ENCODE measurements at regions not wholly inside any gene's neighbourhood (a gene's known extent, or its start where the extent isn't known, plus 50 kb on each side); places are given as distances from the start of the nearest gene placed in this dataset.
"Not testable (repeated sequence)": the region's sequence is repeated elsewhere in the genome, so short reads cannot be mapped to it uniquely, and the experiment has no call there.

DNA sequence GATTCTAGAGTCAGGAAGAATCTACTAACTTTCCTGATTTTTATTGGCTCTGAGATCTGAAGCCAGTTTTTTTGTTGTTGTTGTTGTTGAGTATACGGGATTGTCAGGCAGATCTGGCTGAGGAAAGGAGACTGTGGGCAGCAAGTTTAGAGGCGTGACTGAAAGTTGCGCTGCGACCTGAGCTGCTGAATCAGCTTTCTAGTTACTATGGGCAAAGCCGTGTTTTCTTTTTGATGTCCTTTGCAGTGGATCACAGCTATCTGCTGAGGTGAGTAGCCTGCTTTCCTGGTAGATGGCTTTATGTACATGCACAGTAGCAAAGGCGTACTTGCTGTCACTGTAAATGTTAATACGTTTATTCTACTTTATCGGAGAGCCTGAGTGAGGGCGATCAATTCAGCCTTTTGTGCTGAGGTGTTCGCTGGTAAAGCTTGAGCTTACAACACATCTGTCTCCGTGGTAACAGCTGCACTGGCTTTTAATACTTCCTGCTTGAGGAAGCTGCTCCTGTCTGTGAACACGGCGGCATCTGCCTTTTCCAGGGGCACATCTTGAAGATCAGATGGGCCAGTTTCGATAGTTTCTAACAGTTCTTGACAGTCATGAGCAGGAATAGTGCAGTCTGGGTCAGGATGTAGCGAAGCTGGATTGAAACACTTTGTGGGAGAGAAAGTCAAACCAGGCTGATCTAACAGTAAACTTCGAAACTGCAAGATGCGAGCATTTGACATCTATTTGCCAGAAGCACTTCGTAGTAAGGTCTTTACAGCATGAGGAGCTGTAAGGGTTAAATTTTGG lies 118.9 kb downstream of the UNC93B1 start:
- DNase-seq; H3K27ac ChIP-seq; H3K36me3 ChIP-seq; H3K9me3 ChIP-seq (ENCODE audit: severe bottlenecking); H3K4me3 ChIP-seq (ENCODE audit: low read depth, low read length); H3K27me3 ChIP-seq (ENCODE audit: insufficient read depth, low read depth, severe bottlenecking): not testable (repeated sequence)

DNA sequence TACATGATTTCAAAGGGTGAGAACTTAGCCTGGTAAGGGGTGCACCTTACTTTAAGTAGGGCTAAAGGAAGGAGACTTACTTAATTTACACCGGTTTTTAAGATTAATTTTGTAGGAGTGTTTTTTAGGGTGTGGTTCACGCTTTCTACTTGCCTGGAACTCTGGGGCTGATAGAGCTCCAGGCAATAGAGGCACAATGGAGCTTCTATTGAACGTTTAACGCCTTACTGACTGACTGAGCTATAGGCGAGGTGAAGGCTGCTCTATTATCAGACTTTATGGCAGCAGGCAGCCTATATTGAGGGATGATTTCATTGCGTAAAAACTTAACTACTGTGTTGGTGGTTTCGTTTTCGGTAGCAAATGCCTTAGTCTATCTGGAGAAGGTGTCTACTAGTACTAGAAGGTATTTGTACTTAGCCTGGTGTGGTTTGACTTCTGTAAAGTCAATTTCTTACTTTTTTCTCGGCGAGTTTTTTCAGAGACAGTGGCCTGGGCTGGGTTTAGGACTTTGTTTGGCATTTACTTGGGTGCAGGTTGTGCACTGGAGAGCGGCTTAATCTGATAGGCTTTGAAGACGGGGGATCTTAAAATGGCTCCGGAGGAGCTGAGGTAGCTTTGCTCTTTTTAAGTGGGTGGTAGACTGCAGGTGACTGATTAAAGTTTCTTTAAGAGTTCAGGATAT lies 119.7 kb downstream of the UNC93B1 start:
- DNase-seq; H3K36me3 ChIP-seq; H3K9me3 ChIP-seq (ENCODE audit: severe bottlenecking); H3K27me3 ChIP-seq (ENCODE audit: insufficient read depth, low read depth, severe bottlenecking); H3K4me3 ChIP-seq (ENCODE audit: low read depth, low read length); H3K27ac ChIP-seq: not testable (repeated sequence)

DNA sequence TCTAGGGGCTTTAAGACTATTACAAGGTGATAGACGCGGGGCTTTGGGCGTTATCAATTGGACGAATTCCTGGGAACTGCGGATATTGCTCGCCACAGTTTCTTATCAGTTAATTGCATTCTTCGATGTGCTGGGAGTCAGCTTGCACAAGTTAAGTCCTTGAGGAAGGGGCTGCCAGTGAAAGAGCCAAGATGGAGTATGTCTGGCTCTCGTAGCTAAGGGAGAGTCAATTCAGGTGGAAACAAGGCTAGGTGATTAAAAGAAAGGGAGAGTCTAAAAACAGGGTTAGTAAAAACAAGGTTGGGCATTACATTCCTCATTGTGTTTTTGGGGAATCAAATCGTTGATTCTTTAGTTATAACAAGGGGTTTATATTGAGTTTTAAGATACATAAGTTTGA lies 121.6 kb downstream of the UNC93B1 start:
- not testable (repeated sequence) for DNase-seq; H3K9me3 ChIP-seq (ENCODE audit: severe bottlenecking); H3K4me3 ChIP-seq (ENCODE audit: low read depth, low read length); H3K27ac ChIP-seq; H3K36me3 ChIP-seq; H3K27me3 ChIP-seq (ENCODE audit: insufficient read depth, low read depth, severe bottlenecking)

DNA sequence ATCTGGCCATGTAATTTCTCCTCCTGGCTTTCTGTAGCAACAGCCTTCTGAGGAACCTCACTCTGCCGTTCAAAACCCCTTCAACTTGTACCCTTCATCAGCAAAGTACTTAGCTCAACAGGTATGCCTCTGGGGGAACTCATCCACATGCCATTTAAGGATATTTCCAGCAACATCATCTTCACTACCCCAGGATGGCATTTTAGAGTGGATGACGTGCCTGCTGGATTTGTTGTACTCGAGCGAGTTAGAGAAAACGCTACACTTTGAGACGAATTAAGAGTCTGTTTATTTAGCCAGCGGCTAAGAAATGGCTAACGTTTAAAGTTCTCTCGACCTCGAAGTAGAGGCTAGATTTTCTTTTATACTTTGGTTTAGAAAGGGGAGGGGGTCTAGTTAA lies 122.1 kb downstream of the UNC93B1 start:
- not testable (repeated sequence) for H3K4me3 ChIP-seq (ENCODE audit: low read depth, low read length); H3K27ac ChIP-seq; DNase-seq; H3K27me3 ChIP-seq (ENCODE audit: insufficient read depth, low read depth, severe bottlenecking); H3K9me3 ChIP-seq (ENCODE audit: severe bottlenecking); H3K36me3 ChIP-seq

DNA sequence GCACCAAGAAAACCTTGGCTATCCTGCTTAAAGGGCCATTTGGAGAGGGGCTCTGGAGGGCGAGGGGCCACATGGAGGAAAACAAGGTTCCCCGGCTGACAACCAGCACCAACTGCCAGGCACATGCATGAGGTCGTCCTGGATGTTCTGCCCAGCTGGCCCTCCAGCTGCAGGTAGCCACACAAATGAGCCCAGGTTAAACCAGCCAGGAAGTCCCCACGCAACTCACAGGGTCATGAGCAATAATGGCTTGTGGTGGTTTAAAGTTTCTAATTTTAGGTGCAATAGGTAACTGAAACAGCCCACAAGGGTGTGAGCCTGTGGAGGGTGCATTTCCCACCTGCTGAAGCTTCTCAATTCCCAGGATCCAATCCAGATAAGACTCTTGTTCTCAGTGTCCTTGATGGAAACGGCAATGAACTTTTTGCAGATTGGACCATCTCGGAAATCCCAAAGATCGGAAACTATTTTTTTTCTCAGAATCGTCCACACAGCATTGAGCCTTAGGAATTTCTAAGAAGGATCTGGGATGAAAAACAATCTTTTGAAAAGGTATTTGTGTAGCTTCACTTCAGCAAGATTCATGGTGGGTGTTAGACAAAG lies 123.2 kb downstream of the UNC93B1 start:
- H3K27ac ChIP-seq; H3K36me3 ChIP-seq; H3K9me3 ChIP-seq (ENCODE audit: severe bottlenecking); H3K27me3 ChIP-seq (ENCODE audit: insufficient read depth, low read depth, severe bottlenecking); DNase-seq; H3K4me3 ChIP-seq (ENCODE audit: low read depth, low read length): not testable (repeated sequence)

DNA sequence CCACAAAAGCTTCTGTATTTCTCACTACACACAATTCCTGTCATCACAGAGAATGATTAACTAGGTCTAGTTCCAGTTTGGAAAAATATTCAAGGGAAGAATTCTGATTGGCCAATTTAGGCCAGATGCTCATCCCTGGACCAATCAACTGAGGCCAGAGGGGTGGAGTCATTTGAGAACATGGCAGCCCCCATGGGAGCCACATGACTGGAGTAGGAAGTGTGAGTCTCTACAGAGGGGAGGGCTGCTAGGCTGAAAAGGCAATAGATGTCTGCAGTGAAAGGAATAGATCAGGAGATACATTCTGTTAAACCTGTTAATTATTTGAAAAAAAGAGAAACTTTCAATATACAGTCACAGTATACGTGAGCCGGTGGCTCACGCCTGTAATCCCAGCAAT lies 125.2 kb downstream of the UNC93B1 start:
- not testable (repeated sequence) for H3K9me3 ChIP-seq (ENCODE audit: severe bottlenecking); DNase-seq; H3K36me3 ChIP-seq; H3K27me3 ChIP-seq (ENCODE audit: insufficient read depth, low read depth, severe bottlenecking); H3K4me3 ChIP-seq (ENCODE audit: low read depth, low read length); H3K27ac ChIP-seq

DNA sequence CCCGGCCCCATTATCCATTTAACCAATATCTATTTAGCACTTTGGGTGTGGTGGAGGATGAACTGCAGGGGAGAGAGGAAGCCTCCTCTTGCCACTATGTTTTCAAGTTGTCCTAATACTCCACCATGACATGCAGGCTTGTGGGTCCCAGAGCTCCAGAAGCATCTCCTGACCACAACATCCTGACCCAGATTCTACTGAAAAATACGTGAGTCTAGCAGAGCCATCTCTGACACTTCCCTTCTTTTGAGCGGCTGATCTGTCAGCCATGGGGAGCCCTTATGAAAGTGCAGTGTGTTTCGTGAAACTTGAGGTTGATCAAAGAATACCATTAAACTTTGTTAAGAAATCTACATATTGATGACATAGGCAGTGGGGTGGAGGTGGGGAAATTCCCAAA lies 126.6 kb downstream of the UNC93B1 start:
- not testable (repeated sequence) for H3K27ac ChIP-seq; H3K4me3 ChIP-seq (ENCODE audit: low read depth, low read length); DNase-seq; H3K36me3 ChIP-seq; H3K27me3 ChIP-seq (ENCODE audit: insufficient read depth, low read depth, severe bottlenecking); H3K9me3 ChIP-seq (ENCODE audit: severe bottlenecking)

DNA sequence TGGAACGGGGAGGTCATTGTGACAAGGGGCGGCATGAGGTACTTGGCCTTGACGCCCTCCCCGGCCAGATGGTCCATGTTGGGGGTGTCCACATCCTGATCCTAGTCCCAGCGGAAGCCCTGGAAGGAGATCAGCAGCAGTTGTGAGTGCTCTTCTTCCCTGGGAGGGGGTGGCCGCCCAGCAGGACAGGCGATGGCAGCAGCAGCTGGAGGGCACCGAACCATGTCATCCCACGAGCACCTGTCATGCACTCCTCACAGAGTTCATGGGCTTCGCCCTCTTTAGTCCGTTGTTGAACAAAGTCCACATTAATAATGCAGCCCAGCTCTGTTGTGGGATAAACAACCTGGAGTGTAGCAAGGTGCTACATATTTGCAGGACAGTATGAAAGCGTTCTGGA lies 130.7 kb downstream of the UNC93B1 start:
- peak; percentile 93 for DNase-seq
- H3K36me3 ChIP-seq; H3K4me3 ChIP-seq (ENCODE audit: low read depth, low read length); H3K9me3 ChIP-seq (ENCODE audit: severe bottlenecking); H3K27me3 ChIP-seq (ENCODE audit: insufficient read depth, low read depth, severe bottlenecking): not testable (repeated sequence)
- peak overlapping the region; percentile 40 for H3K27ac ChIP-seq

DNA sequence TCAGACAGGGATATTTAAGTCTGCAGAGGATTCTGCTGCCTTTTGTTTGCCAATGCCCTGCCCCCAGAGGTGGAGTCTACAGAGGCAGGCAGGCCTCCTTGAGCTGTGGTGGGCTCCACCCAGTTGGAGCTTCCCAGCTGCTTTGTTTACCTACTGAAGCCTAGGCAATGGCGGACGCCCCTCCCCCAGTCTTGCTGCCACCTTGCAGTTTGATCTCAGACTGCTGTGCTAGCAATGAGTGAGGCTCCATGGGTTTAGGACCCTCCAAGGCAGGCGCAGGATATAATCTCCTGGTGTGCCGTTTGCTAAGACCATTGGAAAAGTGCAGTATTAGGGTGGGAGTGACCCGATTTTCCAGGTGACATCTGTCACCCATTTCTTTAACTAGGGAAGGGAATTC lies 132.7 kb downstream of the UNC93B1 start:
- DNase-seq, result peak; percentile 12
- not testable (repeated sequence) for H3K4me3 ChIP-seq (ENCODE audit: low read depth, low read length); H3K27ac ChIP-seq; H3K27me3 ChIP-seq (ENCODE audit: insufficient read depth, low read depth, severe bottlenecking); H3K36me3 ChIP-seq; H3K9me3 ChIP-seq (ENCODE audit: severe bottlenecking)

DNA sequence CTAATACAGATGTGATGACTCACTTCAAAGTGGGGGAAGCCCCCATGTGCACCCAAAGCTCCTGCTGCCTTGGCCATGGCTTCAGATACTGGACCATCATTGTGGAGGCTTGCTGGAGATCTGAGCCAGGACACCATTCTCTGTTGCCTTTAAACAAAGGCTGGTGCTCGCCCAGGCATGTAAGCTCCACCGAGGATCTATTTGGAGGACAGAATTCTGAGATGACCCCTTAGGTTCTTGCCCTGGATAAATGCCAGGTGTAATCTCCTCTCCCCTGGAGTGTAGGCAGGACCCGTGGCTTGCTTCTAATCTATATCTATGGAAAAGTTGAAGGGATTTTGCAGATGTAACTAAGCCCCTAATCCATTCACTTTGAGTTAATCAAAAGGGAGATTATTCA lies 141.0 kb downstream of the UNC93B1 start:
- H3K9me3 ChIP-seq (ENCODE audit: severe bottlenecking); H3K36me3 ChIP-seq; H3K27me3 ChIP-seq (ENCODE audit: insufficient read depth, low read depth, severe bottlenecking); H3K4me3 ChIP-seq (ENCODE audit: low read depth, low read length): not testable (repeated sequence)
- peak overlapping the region; percentile 62 for H3K27ac ChIP-seq
- peak; percentile 66 for DNase-seq

DNA sequence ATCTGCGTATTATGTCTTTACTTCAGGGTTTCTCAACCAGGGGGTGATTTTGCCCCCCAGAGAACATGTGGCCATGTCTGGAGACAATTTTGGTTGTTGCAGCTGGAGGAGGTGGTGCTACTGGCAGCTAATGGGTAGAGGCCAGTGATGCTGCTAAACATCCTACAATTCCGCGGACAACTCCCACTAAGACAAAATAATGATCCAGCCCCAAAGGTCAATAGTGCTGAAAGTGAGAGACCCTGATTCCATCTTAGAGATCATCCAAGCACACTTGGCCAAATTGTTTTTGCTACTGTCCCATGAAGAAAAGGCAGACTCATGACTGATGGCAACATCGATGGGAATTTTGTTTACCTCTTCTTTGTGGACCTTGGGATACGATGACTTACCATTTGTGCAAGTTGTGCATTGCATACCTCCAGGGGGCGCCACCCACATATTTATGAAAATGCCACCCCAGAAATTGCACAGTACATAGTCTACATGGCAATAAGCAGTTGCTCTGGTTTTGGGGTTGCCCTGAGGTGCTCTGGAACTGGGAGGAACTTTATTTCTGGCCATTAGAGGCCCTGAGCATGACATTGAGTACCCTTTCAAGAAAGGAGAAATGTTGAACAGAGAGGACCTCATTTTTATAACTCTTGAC lies 144.3 kb downstream of the UNC93B1 start:
- not testable (repeated sequence) for H3K9me3 ChIP-seq (ENCODE audit: severe bottlenecking); H3K27me3 ChIP-seq (ENCODE audit: insufficient read depth, low read depth, severe bottlenecking); H3K4me3 ChIP-seq (ENCODE audit: low read depth, low read length); H3K27ac ChIP-seq; H3K36me3 ChIP-seq
- peak; percentile 52 for DNase-seq

DNA sequence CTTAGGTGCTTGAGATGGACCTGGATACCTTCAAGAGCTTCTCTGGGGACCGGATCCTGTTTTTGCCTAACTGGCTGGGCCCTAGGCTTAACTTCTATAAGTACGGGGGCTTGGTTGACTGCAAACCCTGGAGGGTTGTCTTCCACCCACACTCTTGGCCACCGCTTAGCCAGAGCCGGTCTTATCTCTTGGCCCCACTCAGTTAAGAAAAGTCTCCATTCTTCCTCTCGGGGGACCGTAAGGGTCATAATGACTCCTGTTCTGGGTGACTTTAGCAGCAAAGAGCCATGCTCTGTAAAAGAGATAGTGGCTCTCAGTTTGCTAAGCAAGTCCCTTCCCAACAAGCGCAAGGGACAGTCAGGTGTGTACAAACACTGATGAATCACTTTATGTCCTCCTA lies 153.2 kb downstream of the UNC93B1 start:
- not testable (repeated sequence) for DNase-seq; H3K36me3 ChIP-seq; H3K9me3 ChIP-seq (ENCODE audit: severe bottlenecking); H3K4me3 ChIP-seq (ENCODE audit: low read depth, low read length); H3K27ac ChIP-seq; H3K27me3 ChIP-seq (ENCODE audit: insufficient read depth, low read depth, severe bottlenecking)

DNA sequence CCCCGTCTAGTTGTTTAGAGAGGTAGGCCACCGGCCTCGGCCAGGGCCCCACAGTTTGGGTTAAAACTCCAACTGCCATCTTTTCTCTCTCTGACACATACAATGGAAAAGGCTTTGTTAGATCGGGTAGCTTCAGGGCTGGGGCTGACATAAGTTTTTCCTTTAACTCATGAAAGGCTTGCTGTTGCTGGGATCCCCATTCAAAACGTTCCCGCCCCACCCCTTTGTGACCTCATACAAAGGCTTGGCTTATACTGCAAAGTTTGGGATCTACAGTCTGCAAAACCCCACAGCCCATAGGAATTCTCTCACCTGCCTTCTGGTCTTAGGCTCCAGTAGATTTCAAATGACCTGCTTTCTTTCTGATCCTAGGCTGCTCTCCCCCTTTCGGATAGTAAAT lies 154.1 kb downstream of the UNC93B1 start:
- not testable (repeated sequence) for H3K9me3 ChIP-seq (ENCODE audit: severe bottlenecking); H3K36me3 ChIP-seq; DNase-seq; H3K27me3 ChIP-seq (ENCODE audit: insufficient read depth, low read depth, severe bottlenecking); H3K4me3 ChIP-seq (ENCODE audit: low read depth, low read length); H3K27ac ChIP-seq

All from WERI-Rb-1 (cell line).